Effector memory CD8-positive, alpha-beta T cell (primary cell): ENCODE measurements at regions not wholly inside any gene's neighbourhood (a gene's known extent, or its start where the extent isn't known, plus 50 kb on each side); places are given as distances from the start of the nearest gene placed in this dataset.

Experiments used
- ATAC-seq: fragments of 150-1000 bp; cut with Tn5 transposase; replicated peaks from 2 replicates; pipeline ENCODE4 v1.10.0; 2021; ENCODE audit warnings: mild to moderate bottlenecking, moderate library complexity
- DNase-seq, 3 experiments: peaks; one replicate each; pipeline ENCODE4 v3.0.0; 2021
- H3K27ac Mint-ChIP-seq, 2 donors: one replicate each; pipeline ENCODE4 v1.8.0; 2022; ENCODE audit warnings: mild to moderate bottlenecking in 2 of 2, mixed read lengths in 2 of 2, moderate library complexity in 2 of 2
- H3K27me3 Mint-ChIP-seq, 2 donors: one replicate each; pipeline ENCODE4 v1.8.0; 2022; ENCODE audit warnings: mixed read lengths in 2 of 2
- H3K36me3 Mint-ChIP-seq: one replicate; pipeline ENCODE4 v1.8.0; 2022; ENCODE audit warnings: mild to moderate bottlenecking, moderate library complexity, mixed read lengths; ENCODE audit not compliant: insufficient read depth
- H3K4me1 Mint-ChIP-seq, 2 donors: one replicate each; pipeline ENCODE4 v1.8.0; 2022; ENCODE audit warnings: low read depth in 2 of 2, mixed read lengths in 2 of 2
- H3K4me3 Mint-ChIP-seq, 2 donors: one replicate each; pipeline ENCODE4 v1.8.0; 2022; ENCODE audit warnings: mild to moderate bottlenecking in 2 of 2, mixed read lengths in 2 of 2, moderate library complexity in 2 of 2
- H3K9me3 Mint-ChIP-seq, 2 donors: one replicate each; pipeline ENCODE4 v1.8.0; 2022; ENCODE audit warnings: mixed read lengths in 2 of 2

- no peaks in the 10 kb centered on the region for H3K36me3 Mint-ChIP-seq
- no peak overlapping the region for H3K27ac Mint-ChIP-seq
- DNase-seq: no peak
- no peak overlapping the region for H3K4me3 Mint-ChIP-seq
- no peaks in the 10 kb centered on the region for H3K9me3 Mint-ChIP-seq
- H3K27me3 Mint-ChIP-seq: no peaks in the 10 kb centered on the region
- H3K4me1 Mint-ChIP-seq: no peaks in the 10 kb centered on the region
- ATAC-seq: no peak
Observed at GRCh38 chr5:42360056-42360455, 63.2 kb upstream of the GHR start.

- no peak for DNase-seq
- no peaks in the 10 kb centered on the region for H3K27me3 Mint-ChIP-seq
- H3K27ac Mint-ChIP-seq: no peak overlapping the region
- H3K4me1 Mint-ChIP-seq: no peaks in the 10 kb centered on the region
- no peaks in the 10 kb centered on the region for H3K9me3 Mint-ChIP-seq
- H3K4me3 Mint-ChIP-seq: no peak overlapping the region
- no peak for ATAC-seq
- no peaks in the 10 kb centered on the region for H3K36me3 Mint-ChIP-seq
Observed at GRCh38 chr5:42360616-42361314, 62.5 kb upstream of the GHR start.

GRCh38 chr5:42361315-42361688 lies 61.9 kb upstream of the GHR start:
- Mint-ChIP-seq H3K9me3 (no peaks in the 10 kb centered on the region), H3K27me3 (no peaks in the 10 kb centered on the region), H3K4me1 (no peaks in the 10 kb centered on the region), H3K27ac (no peak overlapping the region), H3K4me3 (no peak overlapping the region), H3K36me3 (no peaks in the 10 kb centered on the region)
- DNase-seq (no peak), ATAC-seq (no peak)

- no peak for DNase-seq
- Mint-ChIP-seq H3K27me3 (no peaks in the 10 kb centered on the region), H3K4me1 (no peaks in the 10 kb centered on the region), H3K36me3 (no peaks in the 10 kb centered on the region), H3K27ac (no peak overlapping the region), H3K9me3 (no peaks in the 10 kb centered on the region), H3K4me3 (no peak overlapping the region)
- no peak for ATAC-seq
Observed at GRCh38 chr5:42366051-42366450, 57.2 kb upstream of the GHR start.
